SU-DHL-6 (cell line): ENCODE measurements at regions not wholly inside any gene's neighbourhood (a gene's known extent, or its start where the extent isn't known, plus 50 kb on each side); places are given as distances from the start of the nearest gene placed in this dataset.

Experiments used
- CTCF ChIP-seq: fragments of 200-600 bp; sonication (generic); IDR thresholded peaks from one replicate; pipeline ENCODE4 v1.5.1; 2017; ENCODE audit warnings: antibody characterized with exemption, mild to moderate bottlenecking, low read length, moderate library complexity; ENCODE audit not compliant: insufficient read depth, poor library complexity, severe bottlenecking
- EZH2phosphoT487 ChIP-seq: fragments of 200-600 bp; sonication (generic), shearing (Covaris generic); conservative IDR thresholded peaks from 2 replicates; pipeline ENCODE4 v1.6.1; 2018; ENCODE audit warnings: mild to moderate bottlenecking, antibody characterized with exemption, low read length, moderate library complexity, mixed read lengths

GRCh38 chr13:73368608-73369007 lies 309.8 kb downstream of the KLF5 start:
- TF ChIP-seq CTCF (no peak), EZH2phosphoT487 (no peak)
